ENCODE measurements at regions not wholly inside any gene's neighbourhood (a gene's known extent, or its start where the extent isn't known, plus 50 kb on each side); places are given as distances from the start of the nearest gene placed in this dataset.

DNA sequence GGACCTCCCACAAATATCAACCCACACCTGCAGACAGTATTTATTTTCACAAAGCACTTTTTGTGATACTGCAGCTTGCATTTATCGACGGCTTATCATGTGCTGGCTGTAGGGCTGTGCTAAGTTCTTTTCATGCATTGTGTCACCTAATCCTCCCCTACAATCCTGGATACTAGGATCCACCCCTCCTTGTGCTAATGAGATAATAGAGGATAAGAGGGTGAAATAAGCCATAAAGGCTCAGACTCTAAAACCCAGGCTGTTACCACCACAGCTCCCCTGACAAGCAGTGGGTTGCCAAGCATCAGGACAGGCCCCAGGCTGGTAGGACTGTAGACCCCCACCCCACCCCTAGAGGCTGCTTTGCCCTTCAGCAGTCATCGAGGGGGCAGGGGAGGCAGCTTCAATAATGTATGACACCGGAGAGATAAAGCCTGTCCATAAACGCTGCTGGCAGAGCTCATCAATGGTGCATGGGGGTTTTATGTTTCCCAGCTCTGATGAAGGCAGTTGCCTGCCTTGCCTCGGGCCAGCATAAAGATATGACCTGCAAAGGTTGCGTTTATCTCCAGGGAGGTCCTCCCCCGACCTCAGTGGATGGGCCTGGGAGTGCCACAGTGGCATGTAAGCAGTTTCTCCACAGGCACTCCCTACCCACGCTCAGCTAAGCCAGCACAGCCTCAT, 73.9 kb upstream of the C16orf82 start:
- ChIA-PET POLR2A (no interaction called here), CTCF (no interaction called here)

DNA sequence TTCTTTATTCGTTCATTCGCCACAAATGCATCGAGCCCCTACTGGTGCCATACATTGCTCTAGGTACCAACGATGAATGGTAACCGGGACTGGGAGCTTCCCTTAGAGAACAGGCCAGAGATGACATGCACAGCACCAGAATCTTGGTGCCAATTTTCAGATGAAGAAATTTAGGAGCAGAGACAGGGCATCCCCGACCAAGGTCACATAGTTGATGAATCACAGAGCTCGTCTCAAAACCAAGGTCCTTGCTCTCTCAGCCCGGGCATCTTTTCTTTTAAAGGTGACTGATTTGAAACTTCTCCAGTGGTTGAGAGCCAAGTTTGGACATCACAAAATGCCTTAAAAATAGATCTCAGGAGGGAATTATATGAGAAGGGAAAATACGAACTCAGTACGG, 73.2 kb upstream of the C16orf82 start:
- POLR2A ChIA-PET: no interaction called here

DNA sequence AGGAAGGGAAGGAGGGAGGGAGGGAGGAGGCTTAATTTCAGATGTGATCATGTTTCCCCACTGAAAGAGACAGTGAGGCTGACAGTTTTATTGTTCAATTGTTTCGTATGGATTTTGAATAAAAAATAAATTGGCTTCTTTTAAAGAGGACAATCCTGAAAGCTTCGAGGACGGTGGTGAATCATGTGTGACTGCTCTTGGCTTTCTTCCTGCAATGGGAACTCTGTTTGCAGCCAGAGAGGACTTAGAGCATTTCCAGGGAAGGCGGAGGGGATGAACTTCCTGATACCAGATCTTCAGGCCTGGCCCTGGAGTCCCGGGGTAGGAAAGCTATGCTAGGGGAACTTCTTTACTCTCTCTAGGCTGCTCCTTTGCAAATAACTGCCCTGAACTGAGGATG, 72.8 kb upstream of the C16orf82 start:
- POLR2A ChIA-PET: no interaction called here
- CTCF ChIA-PET: no interaction called here

More for the DNA sequence above, 73.2 kb upstream of the C16orf82 start:
- CTCF ChIA-PET: no interaction called here

- POLR2A ChIA-PET: no interaction called here
- CTCF ChIA-PET: no interaction called here
These were observed 71.2 kb upstream of the C16orf82 start for GRCh38 chr16:26995522-26995921.

- ChIA-PET CTCF (no interaction called here), POLR2A (no interaction called here)
These were observed 61.3 kb upstream of the C16orf82 start for GRCh38 chr16:27005386-27005785.
